ENCODE measurements at regions not wholly inside any gene's neighbourhood (a gene's known extent, or its start where the extent isn't known, plus 50 kb on each side); places are given as distances from the start of the nearest gene placed in this dataset.

GRCh38 chr16:64627288-64627687, 494.6 kb downstream of the CDH11 start:
- intact Hi-C loops (cut with DNase I), result no loop called here
- Histone ChIP-seq H3K4me1 (no peaks in the 10 kb centered on the region), H3K4me3 (no peak overlapping the region), H3K36me3 (no peaks in the 10 kb centered on the region), H3K27me3 (no peaks in the 10 kb centered on the region), H3K27ac (no peak overlapping the region), H3K9me3 (peaks cover 0 to 6% of the 10 kb centered on the region in 2 donors)
- TF ChIP-seq CTCF (IDR thresholded peaks at IDR 0.05), result no peak
- DNase-seq (ENCODE audit: low spot score in 2 of 2), result no peak

- DNase-seq (ENCODE audit: low spot score in 2 of 2), result no peak
- Histone ChIP-seq H3K36me3 (no peaks in the 10 kb centered on the region), H3K4me1 (no peaks in the 10 kb centered on the region), H3K4me3 (no peak overlapping the region), H3K9me3 (peaks cover 0 to 6% of the 10 kb centered on the region in 2 donors), H3K27ac (no peak overlapping the region), H3K27me3 (no peaks in the 10 kb centered on the region)
- no peak for TF ChIP-seq CTCF (IDR thresholded peaks at IDR 0.05)
- intact Hi-C loops (cut with DNase I), result no loop called here
Observed at GRCh38 chr16:64626776-64627175, 495.1 kb downstream of the CDH11 start.

DNA sequence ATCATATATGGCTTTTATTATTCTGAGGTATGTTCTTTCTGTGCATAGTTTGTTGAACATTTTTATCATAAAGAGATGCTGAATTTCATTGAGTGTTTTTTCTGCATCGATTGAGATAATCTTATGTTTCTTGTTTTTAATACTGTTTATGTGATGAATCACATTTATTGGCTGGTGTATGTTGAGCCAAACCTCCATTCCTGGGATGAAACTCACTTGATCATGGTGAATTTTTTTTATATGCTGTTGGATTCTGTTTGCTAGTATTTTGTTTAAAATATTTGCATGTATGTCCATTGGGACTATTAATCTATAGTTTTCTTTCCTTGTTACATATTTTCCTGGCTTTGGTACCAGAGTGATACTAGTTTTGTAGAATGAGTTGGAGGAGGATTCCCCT, 500.2 kb downstream of the CDH11 start:
- DNase-seq (ENCODE audit: low spot score in 2 of 2), result no peak
- Histone ChIP-seq H3K36me3 (no peaks in the 10 kb centered on the region), H3K27ac (no peak overlapping the region), H3K4me1 (no peaks in the 10 kb centered on the region), H3K27me3 (no peaks in the 10 kb centered on the region), H3K9me3 (peaks cover 0 to 6% of the 10 kb centered on the region in 2 donors), H3K4me3 (no peak overlapping the region)
- intact Hi-C loops (cut with DNase I), result no loop called here
- no peak for TF ChIP-seq CTCF (IDR thresholded peaks at IDR 0.05)

DNA sequence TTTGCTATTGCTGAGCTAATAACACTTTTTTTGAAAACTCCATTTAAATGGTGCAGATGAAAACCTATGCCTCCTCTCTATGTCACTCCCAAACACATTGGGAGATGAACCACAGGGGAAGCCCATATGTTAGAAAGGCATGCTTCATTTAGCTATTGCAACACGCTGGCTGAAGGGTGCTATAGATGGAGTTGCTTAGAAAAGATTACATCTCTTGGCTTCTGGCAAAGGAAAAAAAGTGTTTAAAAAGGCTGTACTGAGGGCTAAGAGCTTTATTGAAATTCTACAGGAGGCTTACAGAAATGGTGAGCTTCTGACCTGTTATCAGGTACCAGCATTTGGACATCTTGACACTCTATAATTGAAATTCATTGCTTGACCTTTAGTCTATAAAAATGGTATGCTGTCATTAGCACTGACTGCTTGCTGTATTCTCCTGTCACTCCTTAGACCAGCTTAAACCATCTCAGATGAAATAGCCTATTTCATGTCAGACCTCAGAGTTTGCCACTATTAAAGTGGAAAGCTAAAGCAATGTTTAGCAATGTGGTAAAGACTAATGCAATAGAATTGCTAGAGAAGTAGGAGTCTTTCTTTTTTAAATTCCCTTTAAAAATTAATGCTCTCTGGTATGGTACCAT, 503.9 kb downstream of the CDH11 start:
- no peak for DNase-seq (ENCODE audit: low spot score in 2 of 2)
- intact Hi-C loops (cut with DNase I), result no loop called here
- Histone ChIP-seq H3K9me3 (no peaks in the 10 kb centered on the region), H3K36me3 (no peaks in the 10 kb centered on the region), H3K4me1 (no peaks in the 10 kb centered on the region), H3K27me3 (no peaks in the 10 kb centered on the region), H3K27ac (no peak overlapping the region), H3K4me3 (no peak overlapping the region)
- no peak for TF ChIP-seq CTCF (IDR thresholded peaks at IDR 0.05)

DNA sequence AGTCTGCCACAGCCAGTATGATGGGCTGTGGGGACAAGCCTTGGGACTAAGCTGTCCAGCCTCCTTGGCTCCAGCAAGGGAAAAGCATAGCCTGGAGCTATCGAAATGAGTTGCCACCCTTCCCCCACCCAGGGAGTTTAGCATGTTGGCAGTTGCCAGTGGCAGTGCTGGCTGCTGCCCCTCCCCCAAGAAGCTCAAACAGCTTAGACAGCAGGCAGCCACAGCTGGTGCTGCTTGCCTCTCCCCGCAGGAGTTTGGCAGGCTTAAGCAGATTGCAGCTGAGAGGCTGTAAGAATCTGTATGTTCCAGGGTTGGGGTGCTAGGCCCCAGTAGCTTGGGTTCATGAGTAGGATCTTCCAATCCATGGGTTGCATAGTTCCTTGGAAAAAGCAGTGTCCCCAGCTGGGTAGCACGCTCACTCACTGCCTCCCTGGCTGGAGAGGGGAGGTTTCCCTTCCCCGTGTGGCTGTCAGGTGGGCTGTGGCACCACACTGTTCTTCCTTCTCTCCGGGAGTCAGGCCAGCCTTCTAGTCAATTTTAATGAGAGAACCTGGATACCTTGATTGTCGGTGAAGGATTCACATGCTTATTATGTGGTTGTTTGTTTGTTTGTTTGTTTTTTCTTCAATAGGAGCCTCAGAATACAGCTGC, 506.1 kb downstream of the CDH11 start:
- Histone ChIP-seq H3K36me3 (no peaks in the 10 kb centered on the region), H3K9me3 (no peaks in the 10 kb centered on the region), H3K27me3 (no peaks in the 10 kb centered on the region), H3K27ac (no peak overlapping the region), H3K4me3 (no peak overlapping the region), H3K4me1 (no peaks in the 10 kb centered on the region)
- intact Hi-C loops (cut with DNase I), result no loop called here
- no peak for DNase-seq (ENCODE audit: low spot score in 2 of 2)
- TF ChIP-seq CTCF (IDR thresholded peaks at IDR 0.05), result no peak

Measured in ascending aorta (tissue), 2 donors.